ENCODE measurements at regions not wholly inside any gene's neighbourhood (a gene's known extent, or its start where the extent isn't known, plus 50 kb on each side); places are given as distances from the start of the nearest gene placed in this dataset.

DNA sequence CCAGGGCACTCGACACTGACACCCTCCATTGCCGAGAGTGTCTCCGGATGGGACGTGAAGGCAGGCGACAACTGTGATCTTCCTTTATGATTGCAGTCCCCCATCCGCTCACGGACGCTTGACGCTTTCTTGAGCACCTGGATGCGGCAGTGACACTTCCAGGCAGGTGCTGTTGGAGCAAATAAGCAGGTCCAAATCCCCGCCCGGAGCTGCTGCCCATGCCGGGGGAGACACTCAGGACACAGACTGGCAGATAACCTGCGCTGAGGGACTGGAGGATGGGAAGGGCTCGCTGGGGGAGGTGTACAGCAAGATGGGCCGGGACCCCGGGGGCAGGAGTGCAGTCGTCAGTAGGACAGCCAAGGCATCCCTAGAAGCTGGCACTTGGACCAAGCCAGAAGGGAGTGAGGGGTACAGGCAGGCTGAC is 1403.5 kb downstream of the BRD1 start:
- no peak overlapping the region for H2AFZ ChIP-seq (ENCODE audit: low read depth, low read length, poor library complexity, severe bottlenecking)
- ATAC-seq (no peak), DNase-seq (ENCODE audit: low read depth, low spot score) (no peak)
- H3K79me2 ChIP-seq (ENCODE audit: insufficient read depth, low read length): no peaks in the 10 kb centered on the region
- RAD21 ChIA-PET (ENCODE audit: low non-redundant PET in 1 of 2, low total read pairs in 2 of 2, uncharacterized antibody in 2 of 2, unreplicated experiment in 2 of 2): no interaction called here
- TF ChIP-seq EGR1 (IDR thresholded peaks at IDR 0.05; ENCODE audit: low read depth) (no peak), RAD21 (IDR thresholded peaks at IDR 0.05; ENCODE audit: low read depth) (no peak)
- no peaks in the 10 kb centered on the region for H3K36me3 ChIP-seq (ENCODE audit: control insufficient read depth in 1 of 2, insufficient read depth in 2 of 2, low read length in 2 of 2)
- no TSS peak for BruUV-seq (replicated peaks)
- H3K9me2 ChIP-seq (ENCODE audit: insufficient read depth): no peaks in the 10 kb centered on the region
- no peaks in the 10 kb centered on the region for H3K4me1 ChIP-seq (ENCODE audit: control insufficient read depth in 1 of 2, insufficient read depth in 2 of 2, low read length in 2 of 2)
- no peaks in the 10 kb centered on the region for H3K9me3 ChIP-seq (ENCODE audit: control insufficient read depth in 1 of 2, insufficient read depth in 1 of 2, low read depth in 1 of 2, low read length in 2 of 2)
- no peak overlapping the region for H3K27ac ChIP-seq (ENCODE audit: low read depth, low read length)
- CTCF ChIA-PET: no interaction called here
- H3K4me3 ChIP-seq (replicated peaks in 1 of 2; ENCODE audit: low read depth in 1 of 2, low read length in 2 of 2): no peak overlapping the region
- no peak overlapping the region for H3K4me2 ChIP-seq (ENCODE audit: low read length)
- H3K27me3 ChIP-seq (ENCODE audit: insufficient read depth, low read length): peaks cover 4% of the 10 kb centered on the region; the same call in 1 of the 2 replicates
- intact Hi-C loops (cut with micrococcal nuclease): no loop called here
- POLR2A ChIA-PET: no interaction called here
- H3K9ac ChIP-seq (ENCODE audit: low read length): no peak overlapping the region
- H4K20me1 ChIP-seq (ENCODE audit: insufficient read depth): no peaks in the 10 kb centered on the region

DNA sequence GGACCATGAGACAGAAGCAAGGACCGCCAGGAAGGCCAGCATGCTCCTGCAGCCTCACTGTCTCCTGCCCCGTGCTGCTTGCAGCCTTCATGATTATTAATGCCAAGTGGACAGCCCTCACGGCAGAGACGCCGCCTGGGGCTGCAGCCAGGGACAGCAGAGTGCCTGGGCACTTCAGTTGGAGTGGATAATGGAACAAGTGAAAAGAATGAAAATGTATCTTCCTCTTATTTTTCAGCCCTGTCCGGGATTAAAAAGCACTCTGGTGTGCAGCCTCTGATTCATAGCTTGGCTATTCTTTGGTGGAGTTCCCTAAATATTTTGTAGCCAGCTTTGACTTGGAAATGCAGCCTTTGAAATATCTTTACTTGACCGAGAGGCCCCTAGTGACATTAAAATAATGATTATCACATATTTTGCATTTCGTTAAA is 1404.2 kb downstream of the BRD1 start:
- Histone ChIP-seq H4K20me1 (ENCODE audit: insufficient read depth) (no peaks in the 10 kb centered on the region), H3K36me3 (ENCODE audit: control insufficient read depth in 1 of 2, insufficient read depth in 2 of 2, low read length in 2 of 2) (no peaks in the 10 kb centered on the region), H3K9me3 (ENCODE audit: control insufficient read depth in 1 of 2, insufficient read depth in 1 of 2, low read depth in 1 of 2, low read length in 2 of 2) (no peaks in the 10 kb centered on the region), H3K4me1 (ENCODE audit: control insufficient read depth in 1 of 2, insufficient read depth in 2 of 2, low read length in 2 of 2) (no peaks in the 10 kb centered on the region), H3K9ac (ENCODE audit: low read length) (no peak overlapping the region), H2AFZ (ENCODE audit: low read depth, low read length, poor library complexity, severe bottlenecking) (no peak overlapping the region), H3K79me2 (ENCODE audit: insufficient read depth, low read length) (no peaks in the 10 kb centered on the region), H3K4me2 (ENCODE audit: low read length) (no peak overlapping the region), H3K27me3 (ENCODE audit: insufficient read depth, low read length) (peaks cover 4% of the 10 kb centered on the region; the same call in 1 of the 2 replicates), H3K4me3 (replicated peaks in 1 of 2; ENCODE audit: low read depth in 1 of 2, low read length in 2 of 2) (no peak overlapping the region), H3K9me2 (ENCODE audit: insufficient read depth) (no peaks in the 10 kb centered on the region), H3K27ac (ENCODE audit: low read depth, low read length) (no peak overlapping the region)
- DNase-seq (ENCODE audit: low read depth, low spot score) (no peak), ATAC-seq (no peak)
- ChIA-PET RAD21 (ENCODE audit: low non-redundant PET in 1 of 2, low total read pairs in 2 of 2, uncharacterized antibody in 2 of 2, unreplicated experiment in 2 of 2) (no interaction called here), CTCF (no interaction called here), POLR2A (no interaction called here)
- TF ChIP-seq SP1 (IDR thresholded peaks at IDR 0.05; ENCODE audit: low read depth) (no peak), JUND (IDR thresholded peaks at IDR 0.05) (no peak), EGR1 (IDR thresholded peaks at IDR 0.05; ENCODE audit: low read depth) (no peak), EZH2 (IDR thresholded peaks at IDR 0.05) (no peak)
- TF ChIP-seq, protein P1, sequence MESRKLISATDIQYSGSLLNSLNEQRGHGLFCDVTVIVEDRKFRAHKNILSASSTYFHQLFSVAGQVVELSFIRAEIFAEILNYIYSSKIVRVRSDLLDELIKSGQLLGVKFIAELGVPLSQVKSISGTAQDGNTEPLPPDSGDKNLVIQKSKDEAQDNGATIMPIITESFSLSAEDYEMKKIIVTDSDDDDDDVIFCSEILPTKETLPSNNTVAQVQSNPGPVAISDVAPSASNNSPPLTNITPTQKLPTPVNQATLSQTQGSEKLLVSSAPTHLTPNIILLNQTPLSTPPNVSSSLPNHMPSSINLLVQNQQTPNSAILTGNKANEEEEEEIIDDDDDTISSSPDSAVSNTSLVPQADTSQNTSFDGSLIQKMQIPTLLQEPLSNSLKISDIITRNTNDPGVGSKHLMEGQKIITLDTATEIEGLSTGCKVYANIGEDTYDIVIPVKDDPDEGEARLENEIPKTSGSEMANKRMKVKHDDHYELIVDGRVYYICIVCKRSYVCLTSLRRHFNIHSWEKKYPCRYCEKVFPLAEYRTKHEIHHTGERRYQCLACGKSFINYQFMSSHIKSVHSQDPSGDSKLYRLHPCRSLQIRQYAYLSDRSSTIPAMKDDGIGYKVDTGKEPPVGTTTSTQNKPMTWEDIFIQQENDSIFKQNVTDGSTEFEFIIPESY (IDR thresholded peaks at IDR 0.05; ENCODE audit: extremely low read depth, insufficient replicate concordance, low read length): no peak
- TF ChIP-seq, protein P2, sequence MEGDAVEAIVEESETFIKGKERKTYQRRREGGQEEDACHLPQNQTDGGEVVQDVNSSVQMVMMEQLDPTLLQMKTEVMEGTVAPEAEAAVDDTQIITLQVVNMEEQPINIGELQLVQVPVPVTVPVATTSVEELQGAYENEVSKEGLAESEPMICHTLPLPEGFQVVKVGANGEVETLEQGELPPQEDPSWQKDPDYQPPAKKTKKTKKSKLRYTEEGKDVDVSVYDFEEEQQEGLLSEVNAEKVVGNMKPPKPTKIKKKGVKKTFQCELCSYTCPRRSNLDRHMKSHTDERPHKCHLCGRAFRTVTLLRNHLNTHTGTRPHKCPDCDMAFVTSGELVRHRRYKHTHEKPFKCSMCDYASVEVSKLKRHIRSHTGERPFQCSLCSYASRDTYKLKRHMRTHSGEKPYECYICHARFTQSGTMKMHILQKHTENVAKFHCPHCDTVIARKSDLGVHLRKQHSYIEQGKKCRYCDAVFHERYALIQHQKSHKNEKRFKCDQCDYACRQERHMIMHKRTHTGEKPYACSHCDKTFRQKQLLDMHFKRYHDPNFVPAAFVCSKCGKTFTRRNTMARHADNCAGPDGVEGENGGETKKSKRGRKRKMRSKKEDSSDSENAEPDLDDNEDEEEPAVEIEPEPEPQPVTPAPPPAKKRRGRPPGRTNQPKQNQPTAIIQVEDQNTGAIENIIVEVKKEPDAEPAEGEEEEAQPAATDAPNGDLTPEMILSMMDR (IDR thresholded peaks at IDR 0.05 in 2 of 3, conservative IDR thresholded peaks at IDR 0.05 in 1 of 3; ENCODE audit: borderline replicate concordance in 1 of 3, insufficient read depth in 1 of 3, low read depth in 2 of 3, low read length in 2 of 3): no peak
- intact Hi-C loops (cut with micrococcal nuclease): no loop called here
- BruUV-seq (replicated peaks): no TSS peak
